SJSA1 (cell line): ENCODE measurements at regions not wholly inside any gene's neighbourhood (a gene's known extent, or its start where the extent isn't known, plus 50 kb on each side); places are given as distances from the start of the nearest gene placed in this dataset.
"Not testable (repeated sequence)": the region's sequence is repeated elsewhere in the genome, so short reads cannot be mapped to it uniquely, and the experiment has no call there.

ENCODE experiments used
- DNase-seq, 2 experiments: peaks; one replicate each; pipeline ENCODE4 v3.0.0-alpha.2; 2015 to 2020; ENCODE audit warnings: low spot score in 2 of 2, low read depth in 1 of 2
- H3K27ac ChIP-seq: fragments of 250-450 bp; sonication (Bioruptor Pico); 2 replicates; pipeline ENCODE4 v1.5.1; 2020; ENCODE audit warnings: mild to moderate bottlenecking, moderate library complexity
- H3K27me3 ChIP-seq: fragments of 250-450 bp; sonication (Bioruptor Pico); replicated peaks from 2 replicates; pipeline ENCODE4 v1.5.1; 2020; ENCODE audit warnings: mild to moderate bottlenecking, moderate library complexity
- H3K36me3 ChIP-seq: fragments of 250-450 bp; sonication (Bioruptor Pico); 2 replicates; pipeline ENCODE4 v1.5.1; 2020; ENCODE audit warnings: mild to moderate bottlenecking
- H3K4me1 ChIP-seq: fragments of 250-450 bp; sonication (Bioruptor Pico); replicated peaks from 2 replicates; pipeline ENCODE4 v1.6.1; 2021; ENCODE audit warnings: mild to moderate bottlenecking
- H3K4me3 ChIP-seq: fragments of 250-450 bp; sonication (Bioruptor Pico); 2 replicates; pipeline ENCODE4 v1.5.1; 2020; ENCODE audit warnings: mild to moderate bottlenecking
- H3K9me3 ChIP-seq: fragments of 250-450 bp; sonication (Bioruptor Pico); replicated peaks from 2 replicates; pipeline ENCODE4 v1.5.1; 2020; ENCODE audit warnings: mild to moderate bottlenecking

GRCh38 chr3:169029674-169030285, 633.7 kb downstream of the MECOM start:
- H3K27ac ChIP-seq = no peak overlapping the region
- H3K9me3 ChIP-seq = no peaks in the 10 kb centered on the region
- no peak for DNase-seq

GRCh38 chr3:169028716-169029115, 634.8 kb downstream of the MECOM start:
- H3K27ac ChIP-seq = no peak overlapping the region
- H3K4me3 ChIP-seq = no peak overlapping the region
- 0 out of 2 replicates have a peak, but pooled peaks cover 9% of the 10 kb centered on the region for H3K4me1 ChIP-seq
- H3K9me3 ChIP-seq = no peaks in the 10 kb centered on the region
- DNase-seq = no peak
- no peaks in the 10 kb centered on the region for H3K27me3 ChIP-seq
- H3K36me3 ChIP-seq = no peaks in the 10 kb centered on the region

More at GRCh38 chr3:169029674-169030285, 633.7 kb downstream of the MECOM start:
- Histone ChIP-seq H3K4me3 (no peak overlapping the region), H3K4me1 (0 out of 2 replicates have a peak, but pooled peaks cover 9% of the 10 kb centered on the region), H3K36me3 (no peaks in the 10 kb centered on the region), H3K27me3 (no peaks in the 10 kb centered on the region)

GRCh38 chr3:169026543-169027182, 636.8 kb downstream of the MECOM start:
- Histone ChIP-seq H3K36me3 (no peaks in the 10 kb centered on the region), H3K27ac (no peak overlapping the region), H3K4me3 (no peak overlapping the region), H3K9me3 (no peaks in the 10 kb centered on the region), H3K4me1 (0 out of 2 replicates have a peak, but pooled peaks cover 9% of the 10 kb centered on the region), H3K27me3 (no peaks in the 10 kb centered on the region)
- peak in 1 of 2 experiments; percentile 41 for DNase-seq

- H3K4me3 ChIP-seq = no peak overlapping the region
- no peaks in the 10 kb centered on the region for H3K9me3 ChIP-seq
- no peak overlapping the region for H3K27ac ChIP-seq
- 0 out of 2 replicates have a peak, but pooled peaks cover 9% of the 10 kb centered on the region for H3K4me1 ChIP-seq
- DNase-seq = no peak
- H3K27me3 ChIP-seq = no peaks in the 10 kb centered on the region
- no peaks in the 10 kb centered on the region for H3K36me3 ChIP-seq
These were observed 641.1 kb downstream of the MECOM start for GRCh38 chr3:169022457-169022856.

GRCh38 chr3:169020371-169020770, 643.1 kb downstream of the MECOM start:
- Histone ChIP-seq H3K4me1 (no peaks in the 10 kb centered on the region), H3K9me3 (no peaks in the 10 kb centered on the region), H3K36me3 (no peaks in the 10 kb centered on the region), H3K4me3 (no peak overlapping the region), H3K27ac (no peak overlapping the region), H3K27me3 (no peaks in the 10 kb centered on the region)
- DNase-seq = no peak

- Histone ChIP-seq H3K27me3 (no peaks in the 10 kb centered on the region), H3K27ac (no peak overlapping the region), H3K36me3 (no peaks in the 10 kb centered on the region), H3K4me3 (no peak overlapping the region), H3K9me3 (no peaks in the 10 kb centered on the region), H3K4me1 (0 out of 2 replicates have a peak, but pooled peaks cover 2% of the 10 kb centered on the region)
- DNase-seq = no peak
These were observed 654.1 kb downstream of the MECOM start for GRCh38 chr3:169009453-169009852.

- no peak for DNase-seq
- Histone ChIP-seq H3K4me1 (0 out of 2 replicates have a peak, but pooled peaks cover 2% of the 10 kb centered on the region), H3K9me3 (no peaks in the 10 kb centered on the region), H3K27me3 (no peaks in the 10 kb centered on the region), H3K36me3 (no peaks in the 10 kb centered on the region), H3K27ac (no peak overlapping the region), H3K4me3 (no peak overlapping the region)
These were observed 654.6 kb downstream of the MECOM start for GRCh38 chr3:169008776-169009358.

- Histone ChIP-seq H3K36me3 (no peaks in the 10 kb centered on the region), H3K4me3 (no peak overlapping the region), H3K27me3 (no peaks in the 10 kb centered on the region), H3K9me3 (no peaks in the 10 kb centered on the region), H3K27ac (no peak overlapping the region), H3K4me1 (0 out of 2 replicates have a peak, but pooled peaks cover 2% of the 10 kb centered on the region)
- DNase-seq = no peak
These were observed 656.4 kb downstream of the MECOM start for GRCh38 chr3:169007145-169007544.

- H3K4me1 ChIP-seq, DNase-seq, H3K36me3 ChIP-seq, H3K27ac ChIP-seq, H3K4me3 ChIP-seq, H3K9me3 ChIP-seq, H3K27me3 ChIP-seq: not testable (repeated sequence)
These were observed 657.1 kb downstream of the MECOM start for GRCh38 chr3:169006398-169006797.

GRCh38 chr3:169002689-169003088, 660.8 kb downstream of the MECOM start:
- Histone ChIP-seq H3K9me3 (no peaks in the 10 kb centered on the region), H3K4me3 (no peak overlapping the region), H3K27ac (no peak overlapping the region), H3K27me3 (no peaks in the 10 kb centered on the region; the same call in 1 of the 2 replicates), H3K4me1 (no peaks in the 10 kb centered on the region), H3K36me3 (no peaks in the 10 kb centered on the region)
- DNase-seq = no peak

GRCh38 chr3:168998792-168999191, 664.7 kb downstream of the MECOM start:
- H3K4me3 ChIP-seq = no peak overlapping the region
- H3K9me3 ChIP-seq = no peaks in the 10 kb centered on the region
- H3K36me3 ChIP-seq = no peaks in the 10 kb centered on the region
- DNase-seq = no peak
- H3K27me3 ChIP-seq = no peaks in the 10 kb centered on the region; the same call in 1 of the 2 replicates
- H3K4me1 ChIP-seq = no peaks in the 10 kb centered on the region
- no peak overlapping the region for H3K27ac ChIP-seq

GRCh38 chr3:168997488-168997887, 666.0 kb downstream of the MECOM start:
- H3K9me3 ChIP-seq = no peaks in the 10 kb centered on the region
- no peaks in the 10 kb centered on the region for H3K4me1 ChIP-seq
- no peak for DNase-seq
- H3K27ac ChIP-seq = no peak overlapping the region
- H3K27me3 ChIP-seq = no peaks in the 10 kb centered on the region; the same call in 1 of the 2 replicates
- H3K36me3 ChIP-seq = no peaks in the 10 kb centered on the region
- H3K4me3 ChIP-seq = no peak overlapping the region

GRCh38 chr3:168996622-168997021, 666.9 kb downstream of the MECOM start:
- H3K27ac ChIP-seq = no peak overlapping the region
- no peaks in the 10 kb centered on the region for H3K9me3 ChIP-seq
- no peaks in the 10 kb centered on the region for H3K36me3 ChIP-seq
- DNase-seq = no peak
- H3K27me3 ChIP-seq = no peaks in the 10 kb centered on the region; the same call in 1 of the 2 replicates
- H3K4me1 ChIP-seq = no peaks in the 10 kb centered on the region
- H3K4me3 ChIP-seq = no peak overlapping the region

GRCh38 chr3:168995129-168995528, 668.4 kb downstream of the MECOM start:
- Histone ChIP-seq H3K4me1 (no peaks in the 10 kb centered on the region), H3K27me3 (no peaks in the 10 kb centered on the region; the same call in 1 of the 2 replicates)

More at GRCh38 chr3:168995129-168995528, 668.4 kb downstream of the MECOM start:
- no peaks in the 10 kb centered on the region for H3K36me3 ChIP-seq
- no peak for DNase-seq
- H3K9me3 ChIP-seq = no peaks in the 10 kb centered on the region
- no peak overlapping the region for H3K27ac ChIP-seq
- H3K4me3 ChIP-seq = no peak overlapping the region
